ENCODE measurements at regions not wholly inside any gene's neighbourhood (a gene's known extent, or its start where the extent isn't known, plus 50 kb on each side); places are given as distances from the start of the nearest gene placed in this dataset.

- TF ChIP-seq POLR2A (IDR thresholded peaks at IDR 0.05; ENCODE audit: low read depth, low read length) (no peak), POLR2AphosphoS5 (IDR thresholded peaks at IDR 0.05; ENCODE audit: low read depth, low read length) (no peak), TAF1 (IDR thresholded peaks at IDR 0.05; ENCODE audit: low read depth, low read length) (no peak), SPI1 (IDR thresholded peaks at IDR 0.05; ENCODE audit: low read depth, low read length) (no peak)
Measured at GRCh38 chr3:135567223-135567622, 398.3 kb upstream of the PPP2R3A start.

All from GM12891 (cell line).